Stimulated activated CD8-positive, alpha-beta memory T cell treated with anti-CD3 and anti-CD28 coated beads, Interleukin-12 subunit alpha, Interleukin-12 subunit beta, amount 100 ng/mL, for 1 hour (primary cell): ENCODE measurements at regions not wholly inside any gene's neighbourhood (a gene's known extent, or its start where the extent isn't known, plus 50 kb on each side); places are given as distances from the start of the nearest gene placed in this dataset.

Source experiments
- DNase-seq: peaks from one replicate; pipeline ENCODE4 v3.0.0-alpha.2; 2020; ENCODE audit warnings: low read depth

GRCh38 chr12:75974323-75975187 lies 57.0 kb downstream of the PHLDA1 start:
- DNase-seq, result no peak

- DNase-seq, result no peak
Observed at GRCh38 chr12:75971253-75971652, 60.3 kb downstream of the PHLDA1 start.

GRCh38 chr12:75970310-75970709 lies 61.3 kb downstream of the PHLDA1 start:
- DNase-seq, result no peak

DNA sequence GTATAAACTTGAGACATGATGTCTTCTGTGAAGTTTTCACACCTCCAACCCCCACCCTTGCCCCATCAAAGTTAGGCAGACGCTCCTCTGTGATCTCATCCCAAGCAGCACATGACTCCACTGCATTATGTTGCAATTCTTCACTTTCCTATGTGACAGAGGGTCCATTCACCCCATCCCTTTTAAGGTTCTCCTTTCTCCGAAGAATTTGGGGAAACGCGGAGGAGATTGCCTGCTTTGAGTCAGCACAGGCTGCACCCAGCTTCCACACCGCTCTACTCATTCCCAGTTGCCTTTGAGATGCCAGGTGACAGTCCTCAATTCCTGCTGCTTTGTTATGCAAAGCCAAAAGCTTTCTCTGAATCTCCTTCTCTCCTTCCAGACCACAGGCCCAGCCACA lies 61.8 kb downstream of the PHLDA1 start:
- DNase-seq, result no peak

GRCh38 chr12:75965661-75966060 lies 65.9 kb downstream of the PHLDA1 start:
- no peak for DNase-seq

GRCh38 chr12:75964150-75964549 lies 67.4 kb downstream of the PHLDA1 start:
- no peak for DNase-seq

DNA sequence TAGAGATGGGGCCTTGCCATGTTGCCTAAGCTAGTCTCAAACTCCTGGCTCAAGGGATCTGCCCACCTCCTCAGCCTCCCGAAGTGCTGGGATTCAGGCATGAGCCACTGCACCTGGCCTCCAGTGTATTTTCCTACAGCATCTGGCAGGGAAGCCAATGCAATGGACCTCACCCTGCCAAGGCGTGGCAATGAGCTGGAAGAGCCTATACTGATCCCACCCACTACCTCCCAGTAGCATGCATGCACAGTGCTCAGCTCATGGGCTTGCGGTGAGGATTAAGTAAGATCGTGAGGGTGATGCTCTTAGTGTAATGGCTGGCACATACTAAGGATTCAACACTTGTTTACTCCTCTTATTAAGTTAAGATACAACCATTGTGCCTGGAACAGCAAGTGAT lies 69.7 kb downstream of the PHLDA1 start:
- no peak for DNase-seq

GRCh38 chr12:75960954-75961661 lies 70.5 kb downstream of the PHLDA1 start:
- DNase-seq, result no peak

DNA sequence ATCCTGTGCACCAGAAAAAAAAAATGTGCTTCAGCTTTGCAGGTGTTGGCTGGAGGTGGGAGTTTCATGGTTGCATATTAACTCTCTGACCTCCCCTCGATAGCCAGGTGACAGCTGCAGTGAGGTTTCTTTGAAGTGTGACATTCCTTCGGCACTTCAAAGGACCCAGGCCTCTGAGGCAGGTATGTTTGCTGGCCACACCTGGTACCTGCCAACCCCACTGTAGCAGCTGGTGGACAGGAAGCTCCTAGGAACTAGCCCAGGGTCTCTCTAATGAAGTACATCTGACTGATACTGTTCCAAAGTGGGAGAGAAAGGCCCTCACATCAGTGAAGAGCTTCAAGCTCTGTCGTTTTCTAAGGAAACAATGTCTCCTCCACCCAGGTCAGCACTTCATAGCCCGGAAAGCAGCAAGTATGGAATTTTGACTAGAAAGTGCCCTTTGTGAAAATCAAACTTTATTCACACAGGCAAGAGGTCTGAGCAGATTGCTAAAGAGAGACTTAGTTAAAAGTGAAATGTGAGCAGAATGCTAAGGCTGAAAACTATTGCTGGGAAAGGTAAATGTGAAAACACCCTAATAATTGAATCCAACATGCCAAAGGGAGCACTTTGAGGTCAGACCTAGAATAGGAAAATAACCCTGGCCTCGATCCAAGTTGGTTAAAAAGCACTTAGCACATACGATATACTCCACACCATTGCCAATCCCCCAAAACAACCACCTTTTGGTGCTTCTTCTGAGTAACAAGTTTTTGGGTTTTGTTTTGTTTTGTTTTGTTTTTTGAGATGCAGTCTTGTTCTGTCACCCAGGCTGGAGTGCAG lies 71.3 kb downstream of the PHLDA1 start:
- no peak for DNase-seq

GRCh38 chr12:75959506-75959905 lies 72.1 kb downstream of the PHLDA1 start:
- DNase-seq, result no peak

GRCh38 chr12:75959060-75959459 lies 72.5 kb downstream of the PHLDA1 start:
- no peak for DNase-seq

DNA sequence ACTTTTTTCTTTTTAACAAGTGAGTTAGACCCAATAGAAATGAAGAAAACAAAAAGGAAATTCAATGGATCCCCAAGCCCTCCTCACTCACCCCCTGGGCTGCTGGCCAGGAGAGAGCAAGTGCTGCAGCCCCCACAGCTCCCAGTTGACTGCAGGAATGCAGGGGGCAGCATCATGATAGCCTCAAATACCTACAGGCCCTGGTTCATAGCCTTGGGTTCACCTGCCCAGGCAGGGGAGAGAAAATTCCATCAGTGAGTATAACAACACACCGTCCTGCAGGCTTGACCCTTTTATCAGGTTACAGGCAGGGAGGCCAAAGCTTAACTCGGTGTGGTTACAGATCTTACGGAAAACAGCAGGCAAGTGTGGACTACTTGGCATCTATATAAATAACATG lies 76.3 kb downstream of the PHLDA1 start:
- DNase-seq, result no peak

- no peak for DNase-seq
Observed at GRCh38 chr12:75954749-75955148, 76.8 kb downstream of the PHLDA1 start.

- no peak for DNase-seq
Observed at GRCh38 chr12:75954041-75954440, 77.5 kb downstream of the PHLDA1 start.

GRCh38 chr12:75953312-75953906 lies 78.2 kb downstream of the PHLDA1 start:
- no peak for DNase-seq

DNA sequence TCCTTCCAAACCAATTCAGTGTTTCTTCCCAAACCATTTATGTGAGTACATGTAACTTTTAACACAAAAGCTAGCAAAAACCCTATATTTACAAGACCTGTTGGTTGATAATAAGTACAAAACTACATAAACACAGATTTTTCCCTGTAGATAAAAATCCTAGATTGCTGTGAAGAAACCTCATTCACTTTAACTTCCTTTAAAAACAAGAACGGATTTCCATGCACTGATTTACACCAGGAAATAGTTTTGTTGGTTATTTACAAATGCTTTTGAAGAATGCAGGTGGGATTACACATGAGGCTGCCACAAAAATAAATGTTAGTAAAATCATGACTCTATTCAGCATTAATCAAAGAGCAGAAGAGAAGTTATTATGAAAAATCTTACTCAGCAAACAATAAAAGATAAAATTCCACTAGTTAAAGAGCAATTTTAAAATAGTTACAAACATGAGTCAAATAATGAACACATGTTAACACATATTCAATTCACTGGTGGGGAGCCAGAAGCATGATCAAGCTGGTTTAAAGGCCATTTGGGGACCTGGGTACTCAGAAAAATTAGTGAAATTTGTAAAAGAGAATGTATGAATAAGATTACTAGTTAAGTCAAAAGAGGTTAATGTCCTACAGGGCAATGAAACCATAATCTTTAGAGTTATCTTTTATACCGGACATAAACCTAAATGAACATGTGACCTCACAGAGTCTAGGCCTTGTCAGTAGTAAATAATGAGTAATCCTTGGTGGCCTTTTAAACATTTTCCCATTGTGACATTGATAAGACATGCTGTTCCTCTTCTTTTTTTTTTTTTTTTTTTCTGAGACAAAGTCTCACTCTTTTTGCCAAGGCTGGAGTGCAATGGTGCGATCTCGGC lies 79.9 kb downstream of the PHLDA1 start:
- no peak for DNase-seq

DNA sequence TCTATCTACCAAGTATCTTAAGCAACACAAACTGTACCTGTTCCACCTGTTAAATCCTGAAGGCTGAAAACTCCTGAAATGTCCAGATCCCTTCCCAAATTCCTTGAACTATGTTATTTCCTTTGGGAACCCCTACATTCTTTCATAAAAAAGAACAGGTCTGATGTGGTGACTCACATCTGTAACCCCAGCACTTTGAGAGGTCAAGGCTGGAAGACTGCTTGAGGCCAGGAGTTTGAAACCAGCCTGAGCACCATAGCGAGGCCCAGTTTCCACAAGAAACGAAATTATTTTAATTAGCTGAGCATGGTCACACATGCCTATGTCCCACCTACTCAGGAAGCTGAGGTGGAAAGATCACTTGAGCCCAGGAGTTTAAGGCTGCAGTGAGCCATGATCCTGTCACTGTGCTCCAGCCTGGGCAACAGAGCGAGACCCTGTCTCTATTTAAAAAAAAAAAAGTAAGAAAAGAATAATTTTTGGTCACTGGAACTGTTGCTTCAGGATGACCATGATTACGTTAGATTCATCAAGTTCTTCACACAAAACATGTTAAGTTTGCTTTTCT lies 84.3 kb downstream of the PHLDA1 start:
- no peak for DNase-seq

- no peak for DNase-seq
Observed at GRCh38 chr12:75945581-75945980, 86.0 kb downstream of the PHLDA1 start.

DNA sequence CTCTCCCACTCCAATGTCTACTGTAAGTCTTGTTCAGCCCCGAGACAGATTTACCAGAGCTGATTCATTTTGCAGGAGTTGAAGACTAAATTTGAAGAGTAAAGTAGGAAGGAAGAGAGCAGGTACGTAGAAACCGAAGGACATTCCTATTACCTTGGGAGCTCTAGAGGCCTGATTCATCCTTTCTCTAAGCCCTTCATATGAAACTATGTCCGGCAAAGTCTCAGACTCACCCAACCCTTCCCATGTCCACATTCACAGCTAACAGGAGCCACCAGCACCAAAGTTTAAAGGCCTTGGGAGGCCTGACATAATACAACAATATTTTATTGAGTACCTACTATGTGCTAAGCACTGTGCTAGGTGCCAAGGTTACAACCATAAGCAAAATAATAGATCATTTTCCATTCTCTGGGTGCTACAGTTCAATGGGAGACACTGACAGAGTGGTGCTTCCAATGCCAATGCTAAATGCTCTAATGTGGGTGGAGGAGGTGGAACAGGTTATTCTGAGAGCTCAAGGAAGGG lies 86.6 kb downstream of the PHLDA1 start:
- DNase-seq, result no peak

DNA sequence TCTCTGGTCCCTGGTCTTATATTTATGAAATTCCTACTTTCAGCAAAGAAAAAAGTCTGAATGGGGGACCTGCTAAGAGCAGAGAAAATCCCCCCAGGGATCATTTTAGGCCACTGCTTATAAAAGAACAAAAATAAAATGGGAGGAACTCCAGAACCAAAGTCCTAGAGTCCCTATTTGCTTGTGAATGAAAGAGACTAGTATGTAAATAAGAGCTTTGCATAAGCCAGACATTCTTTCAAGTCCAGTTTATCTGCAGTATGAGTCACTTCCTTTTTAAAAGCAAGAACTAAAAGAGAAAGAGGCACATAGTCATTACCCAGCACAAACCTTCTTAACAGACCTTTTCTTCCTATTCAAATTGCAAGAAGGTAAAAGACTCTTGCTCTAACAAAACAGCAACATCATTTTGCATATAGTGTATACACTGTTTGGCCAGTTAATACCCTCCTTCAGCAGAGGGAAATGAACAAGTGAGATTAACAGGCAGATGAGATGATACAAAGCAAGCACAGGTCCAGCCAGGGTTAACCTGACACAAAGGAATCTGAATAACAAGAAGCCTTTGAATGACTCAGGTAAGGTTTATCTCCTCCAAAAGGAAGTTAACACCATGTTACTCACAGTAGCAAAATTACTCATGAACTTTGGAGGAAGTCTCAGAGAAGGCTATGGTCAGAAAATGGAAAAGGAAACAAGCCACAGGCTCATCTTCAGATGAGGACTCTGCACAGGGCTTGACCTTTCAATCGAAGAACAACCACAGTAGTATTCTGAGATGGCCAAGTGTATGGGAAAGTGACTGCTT lies 87.3 kb downstream of the PHLDA1 start:
- no peak for DNase-seq
